ENCODE measurements at regions not wholly inside any gene's neighbourhood (a gene's known extent, or its start where the extent isn't known, plus 50 kb on each side); places are given as distances from the start of the nearest gene placed in this dataset.

DNA sequence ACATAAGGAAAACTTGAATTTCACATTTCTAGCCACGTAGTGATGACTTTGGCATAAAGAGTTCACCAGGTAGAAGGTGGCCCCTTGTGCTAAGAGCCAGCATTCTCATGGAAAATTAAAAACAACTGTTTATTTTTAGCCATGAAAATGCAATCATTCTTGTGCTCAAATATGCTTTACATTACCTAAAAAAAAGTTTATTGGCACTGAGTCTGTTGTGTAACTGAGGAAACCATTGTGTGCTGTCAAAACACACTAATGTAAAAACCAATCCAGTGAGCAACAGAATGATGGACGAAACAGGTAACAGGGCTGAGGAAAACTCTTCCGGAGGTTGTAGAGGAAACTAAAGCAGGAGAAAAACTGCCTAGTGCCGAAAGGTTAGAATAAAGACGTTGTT is 287.0 kb upstream of the TMC3 start:
- Histone ChIP-seq H3K9me2 (replicated peaks; ENCODE audit: insufficient read depth, low read length) (no peaks in the 10 kb centered on the region), H3K27me3 (replicated peaks; ENCODE audit: insufficient read depth, low read length) (no peaks in the 10 kb centered on the region), H3K79me2 (ENCODE audit: low read length) (no peaks in the 10 kb centered on the region), H3K9ac (ENCODE audit: low read length) (no peak overlapping the region), H3K4me1 (ENCODE audit: low read length) (no peaks in the 10 kb centered on the region), H3K27ac (ENCODE audit: low read length) (no peak overlapping the region), H2AFZ (ENCODE audit: low read length) (no peak overlapping the region), H3F3A (ENCODE audit: insufficient read depth, low read length) (no peaks in the 10 kb centered on the region), H3K4me2 (ENCODE audit: low read depth, low read length) (no peak overlapping the region), H3K4me3 (ENCODE audit: low read length) (no peak overlapping the region), H4K20me1 (ENCODE audit: insufficient read depth, low read length) (no peaks in the 10 kb centered on the region), H3K36me3 (replicated peaks; ENCODE audit: insufficient read depth, low read length) (no peaks in the 10 kb centered on the region), H3K9me3 (replicated peaks; ENCODE audit: insufficient read depth, low read length) (no peaks in the 10 kb centered on the region)
- DNase-seq: no peak
- no peak for TF ChIP-seq EZH2phosphoT487 (IDR thresholded peaks at IDR 0.05; ENCODE audit: low read length)
- TF ChIP-seq EZH2 (optimal IDR thresholded peaks at IDR 0.05; ENCODE audit: low read depth, low read length): no peak
- no peak for TF ChIP-seq CTCF (IDR thresholded peaks at IDR 0.05; ENCODE audit: low read length)

DNA sequence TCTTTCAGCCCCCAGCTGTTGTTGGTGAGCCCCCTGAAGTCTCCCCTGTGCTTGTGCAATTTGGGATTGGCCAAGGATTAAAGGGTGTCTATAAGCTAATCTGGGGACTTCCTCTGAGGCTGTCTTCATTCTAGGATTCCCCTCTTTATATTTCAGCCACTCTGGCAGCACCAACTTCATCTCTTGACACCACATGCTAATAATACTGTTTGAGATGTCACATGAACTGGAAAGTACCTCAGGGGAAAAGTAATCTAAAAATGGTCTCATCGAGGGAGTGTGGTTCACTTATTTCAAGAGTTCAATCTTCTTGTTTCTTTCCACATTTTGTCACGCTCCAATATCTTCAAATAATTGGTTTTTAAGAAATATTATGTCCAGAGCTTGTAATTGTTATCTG is 279.2 kb upstream of the TMC3 start:
- H3K36me3 ChIP-seq (replicated peaks; ENCODE audit: insufficient read depth, low read length): no peaks in the 10 kb centered on the region
- no peaks in the 10 kb centered on the region for H3F3A ChIP-seq (ENCODE audit: insufficient read depth, low read length)
- no peak overlapping the region for H2AFZ ChIP-seq (ENCODE audit: low read length)

GRCh38 chr15:81645470-81645869 is 271.5 kb upstream of the TMC3 start:
- Histone ChIP-seq H3K9ac (ENCODE audit: low read length) (no peak overlapping the region), H3K4me1 (ENCODE audit: low read length) (peaks cover 16% of the 10 kb centered on the region), H3K4me2 (ENCODE audit: low read depth, low read length) (no peak overlapping the region), H3K4me3 (ENCODE audit: low read length) (no peak overlapping the region), H2AFZ (ENCODE audit: low read length) (no peak overlapping the region), H3K36me3 (replicated peaks; ENCODE audit: insufficient read depth, low read length) (no peaks in the 10 kb centered on the region), H4K20me1 (ENCODE audit: insufficient read depth, low read length) (no peaks in the 10 kb centered on the region), H3K9me2 (replicated peaks; ENCODE audit: insufficient read depth, low read length) (no peaks in the 10 kb centered on the region), H3K9me3 (replicated peaks; ENCODE audit: insufficient read depth, low read length) (no peaks in the 10 kb centered on the region), H3K27ac (ENCODE audit: low read length) (no peak overlapping the region), H3K27me3 (replicated peaks; ENCODE audit: insufficient read depth, low read length) (no peaks in the 10 kb centered on the region), H3K79me2 (ENCODE audit: low read length) (no peaks in the 10 kb centered on the region), H3F3A (ENCODE audit: insufficient read depth, low read length) (peaks cover 7% of the 10 kb centered on the region; the same call in 1 of the 2 replicates)
- TF ChIP-seq EZH2phosphoT487 (IDR thresholded peaks at IDR 0.05; ENCODE audit: low read length) (no peak), EZH2 (optimal IDR thresholded peaks at IDR 0.05; ENCODE audit: low read depth, low read length) (no peak), CTCF (IDR thresholded peaks at IDR 0.05; ENCODE audit: low read length) (no peak)
- no peak for DNase-seq

More for the DNA sequence above, 279.2 kb upstream of the TMC3 start:
- Histone ChIP-seq H3K9ac (ENCODE audit: low read length) (no peak overlapping the region), H3K9me3 (replicated peaks; ENCODE audit: insufficient read depth, low read length) (no peaks in the 10 kb centered on the region), H3K79me2 (ENCODE audit: low read length) (no peaks in the 10 kb centered on the region), H3K27ac (ENCODE audit: low read length) (no peak overlapping the region), H3K4me2 (ENCODE audit: low read depth, low read length) (no peak overlapping the region), H3K9me2 (replicated peaks; ENCODE audit: insufficient read depth, low read length) (no peaks in the 10 kb centered on the region), H3K4me1 (ENCODE audit: low read length) (no peaks in the 10 kb centered on the region), H3K27me3 (replicated peaks; ENCODE audit: insufficient read depth, low read length) (no peaks in the 10 kb centered on the region), H3K4me3 (ENCODE audit: low read length) (no peak overlapping the region), H4K20me1 (ENCODE audit: insufficient read depth, low read length) (no peaks in the 10 kb centered on the region)
- TF ChIP-seq CTCF (IDR thresholded peaks at IDR 0.05; ENCODE audit: low read length) (no peak), EZH2phosphoT487 (IDR thresholded peaks at IDR 0.05; ENCODE audit: low read length) (no peak), EZH2 (optimal IDR thresholded peaks at IDR 0.05; ENCODE audit: low read depth, low read length) (no peak)
- DNase-seq: no peak

Data from MM.1S (cell line).